ENCODE measurements at regions not wholly inside any gene's neighbourhood (a gene's known extent, or its start where the extent isn't known, plus 50 kb on each side); places are given as distances from the start of the nearest gene placed in this dataset.

DNA sequence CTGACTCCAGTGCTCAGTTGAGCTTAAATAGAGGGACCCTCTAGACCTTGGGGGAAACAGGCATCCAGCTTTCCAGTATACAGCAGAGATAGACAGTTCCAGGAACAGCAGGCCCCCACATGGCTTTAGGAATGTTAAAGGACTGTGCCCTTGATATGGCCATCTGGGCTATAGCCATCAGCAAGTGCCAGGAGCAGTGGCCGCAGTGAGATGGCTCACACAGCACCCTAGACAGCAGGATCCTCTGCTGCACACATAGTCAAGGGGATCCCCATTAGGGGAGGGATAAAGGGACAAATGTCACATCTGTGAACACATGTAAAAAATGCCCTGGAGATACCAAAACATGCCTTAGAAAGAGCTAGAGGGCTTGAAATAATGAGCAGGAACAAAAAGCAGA is 213.4 kb downstream of the PTH2R start:
- H3K9me3 ChIP-seq (ENCODE audit: control insufficient read depth, insufficient read depth, low read length) = no peaks in the 10 kb centered on the region
- no peak for TF ChIP-seq EZH2phosphoT487 (IDR thresholded peaks at IDR 0.05; ENCODE audit: borderline replicate concordance, low read length)
- TF ChIP-seq, protein P1, sequence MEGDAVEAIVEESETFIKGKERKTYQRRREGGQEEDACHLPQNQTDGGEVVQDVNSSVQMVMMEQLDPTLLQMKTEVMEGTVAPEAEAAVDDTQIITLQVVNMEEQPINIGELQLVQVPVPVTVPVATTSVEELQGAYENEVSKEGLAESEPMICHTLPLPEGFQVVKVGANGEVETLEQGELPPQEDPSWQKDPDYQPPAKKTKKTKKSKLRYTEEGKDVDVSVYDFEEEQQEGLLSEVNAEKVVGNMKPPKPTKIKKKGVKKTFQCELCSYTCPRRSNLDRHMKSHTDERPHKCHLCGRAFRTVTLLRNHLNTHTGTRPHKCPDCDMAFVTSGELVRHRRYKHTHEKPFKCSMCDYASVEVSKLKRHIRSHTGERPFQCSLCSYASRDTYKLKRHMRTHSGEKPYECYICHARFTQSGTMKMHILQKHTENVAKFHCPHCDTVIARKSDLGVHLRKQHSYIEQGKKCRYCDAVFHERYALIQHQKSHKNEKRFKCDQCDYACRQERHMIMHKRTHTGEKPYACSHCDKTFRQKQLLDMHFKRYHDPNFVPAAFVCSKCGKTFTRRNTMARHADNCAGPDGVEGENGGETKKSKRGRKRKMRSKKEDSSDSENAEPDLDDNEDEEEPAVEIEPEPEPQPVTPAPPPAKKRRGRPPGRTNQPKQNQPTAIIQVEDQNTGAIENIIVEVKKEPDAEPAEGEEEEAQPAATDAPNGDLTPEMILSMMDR (IDR thresholded peaks at IDR 0.05; ENCODE audit: low read depth, low read length, poor library complexity, severe bottlenecking) = no peak
- no peaks in the 10 kb centered on the region for H3K4me1 ChIP-seq (ENCODE audit: control insufficient read depth, low read length)
- no peaks in the 10 kb centered on the region for H3K79me2 ChIP-seq (ENCODE audit: control insufficient read depth, low read length)
- no peak overlapping the region for H3K27ac ChIP-seq (ENCODE audit: low read depth, low read length)
- H3K4me2 ChIP-seq (ENCODE audit: low read length) = no peak overlapping the region
- no peaks in the 10 kb centered on the region for H3K9me2 ChIP-seq (replicated peaks; ENCODE audit: control insufficient read depth, low read length)
- H3K36me3 ChIP-seq (ENCODE audit: control insufficient read depth, low read length) = no peaks in the 10 kb centered on the region
- H4K20me1 ChIP-seq (ENCODE audit: control insufficient read depth, insufficient read depth, low read depth, low read length) = no peaks in the 10 kb centered on the region
- H3K27me3 ChIP-seq (ENCODE audit: control insufficient read depth, low read length) = no peaks in the 10 kb centered on the region
- H3K4me3 ChIP-seq (ENCODE audit: low read length) = no peak overlapping the region
- no peaks in the 10 kb centered on the region for H3F3A ChIP-seq (ENCODE audit: control insufficient read depth, insufficient read depth)

DNA sequence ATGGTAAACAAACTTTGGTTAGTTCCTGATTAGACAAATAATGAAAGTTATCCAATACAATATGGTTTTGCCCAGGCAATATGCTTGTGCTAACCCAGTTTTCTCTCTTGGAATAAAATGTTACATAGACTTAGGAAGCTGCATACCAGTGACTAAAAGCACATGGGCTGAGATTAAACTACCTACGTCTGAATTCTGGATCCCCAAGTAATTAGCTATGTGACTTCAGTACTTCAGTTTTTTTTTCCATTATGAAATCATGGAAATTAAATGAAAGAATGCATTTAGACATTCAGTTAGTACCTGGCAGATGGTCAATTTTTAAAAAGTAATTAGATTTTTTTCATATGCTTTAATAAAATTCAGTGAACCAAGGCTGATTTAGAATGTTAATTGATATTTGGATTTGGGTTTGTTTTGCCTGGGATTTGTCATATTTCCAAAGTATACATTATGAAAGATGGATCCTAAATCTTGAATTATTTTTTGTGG is 213.9 kb downstream of the PTH2R start:
- Histone ChIP-seq H3K27me3 (ENCODE audit: control insufficient read depth, low read length) (no peaks in the 10 kb centered on the region), H3K9me3 (ENCODE audit: control insufficient read depth, insufficient read depth, low read length) (no peaks in the 10 kb centered on the region), H3K79me2 (ENCODE audit: control insufficient read depth, low read length) (no peaks in the 10 kb centered on the region), H3F3A (ENCODE audit: control insufficient read depth, insufficient read depth) (no peaks in the 10 kb centered on the region), H3K4me1 (ENCODE audit: control insufficient read depth, low read length) (no peaks in the 10 kb centered on the region), H3K27ac (ENCODE audit: low read depth, low read length) (no peak overlapping the region), H4K20me1 (ENCODE audit: control insufficient read depth, insufficient read depth, low read depth, low read length) (no peaks in the 10 kb centered on the region), H3K4me3 (ENCODE audit: low read length) (no peak overlapping the region), H3K36me3 (ENCODE audit: control insufficient read depth, low read length) (no peaks in the 10 kb centered on the region), H3K4me2 (ENCODE audit: low read length) (no peak overlapping the region), H3K9me2 (replicated peaks; ENCODE audit: control insufficient read depth, low read length) (no peaks in the 10 kb centered on the region)
- no peak for TF ChIP-seq EZH2phosphoT487 (IDR thresholded peaks at IDR 0.05; ENCODE audit: borderline replicate concordance, low read length)
- TF ChIP-seq, protein P1 (IDR thresholded peaks at IDR 0.05; ENCODE audit: low read depth, low read length, poor library complexity, severe bottlenecking) = no peak

DNA sequence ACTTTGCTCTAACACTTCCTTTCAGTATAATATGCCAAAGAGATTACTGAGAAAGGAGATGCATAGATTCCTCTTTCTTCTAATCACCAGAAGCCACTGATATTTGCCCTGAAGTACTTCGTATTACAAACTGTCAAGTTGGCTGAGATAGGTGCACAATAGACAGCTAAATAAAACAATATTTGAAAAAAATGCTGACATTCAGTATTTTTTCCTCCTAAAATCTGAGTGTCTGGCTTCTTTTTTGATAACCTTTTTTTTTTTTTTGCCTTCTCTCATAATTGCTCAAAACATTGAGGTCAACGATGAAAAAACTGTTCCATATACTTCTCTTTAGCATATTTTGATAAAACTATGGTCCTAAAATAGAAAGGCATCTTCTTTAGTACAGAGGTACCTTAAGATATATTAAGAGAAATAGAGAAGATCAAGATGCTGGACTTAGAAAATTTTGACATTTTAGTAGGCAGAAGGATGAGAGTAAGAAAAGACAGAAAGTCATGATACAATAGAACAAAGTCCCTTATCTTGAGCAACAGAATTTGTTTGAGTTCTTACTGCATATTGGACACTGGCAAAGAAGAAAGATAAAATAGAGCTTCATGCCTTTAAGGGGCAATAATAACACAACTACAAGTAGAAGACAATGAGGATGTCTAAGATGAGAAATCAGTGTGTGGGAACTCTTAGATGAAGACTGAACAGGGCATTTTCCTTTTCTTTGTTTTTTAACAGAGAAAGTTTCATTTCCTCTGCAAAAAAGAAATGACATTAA is 220.7 kb downstream of the PTH2R start:
- no peak overlapping the region for H3K27ac ChIP-seq (ENCODE audit: low read depth, low read length)
- H3K27me3 ChIP-seq (ENCODE audit: control insufficient read depth, low read length) = no peaks in the 10 kb centered on the region
- H3K4me1 ChIP-seq (ENCODE audit: control insufficient read depth, low read length) = no peaks in the 10 kb centered on the region
- H3K9me3 ChIP-seq (ENCODE audit: control insufficient read depth, insufficient read depth, low read length) = no peaks in the 10 kb centered on the region
- H4K20me1 ChIP-seq (ENCODE audit: control insufficient read depth, insufficient read depth, low read depth, low read length) = no peaks in the 10 kb centered on the region
- H3K4me2 ChIP-seq (ENCODE audit: low read length) = no peak overlapping the region
- H3K4me3 ChIP-seq (ENCODE audit: low read length) = no peak overlapping the region
- no peak for TF ChIP-seq EZH2phosphoT487 (IDR thresholded peaks at IDR 0.05; ENCODE audit: borderline replicate concordance, low read length)
- TF ChIP-seq, protein P1 (IDR thresholded peaks at IDR 0.05; ENCODE audit: low read depth, low read length, poor library complexity, severe bottlenecking) = no peak
- no peaks in the 10 kb centered on the region for H3K79me2 ChIP-seq (ENCODE audit: control insufficient read depth, low read length)
- H3K36me3 ChIP-seq (ENCODE audit: control insufficient read depth, low read length) = no peaks in the 10 kb centered on the region
- no peaks in the 10 kb centered on the region for H3K9me2 ChIP-seq (replicated peaks; ENCODE audit: control insufficient read depth, low read length)
- H3F3A ChIP-seq (ENCODE audit: control insufficient read depth, insufficient read depth) = no peaks in the 10 kb centered on the region
